HG02943 (cell line): ENCODE measurements at regions not wholly inside any gene's neighbourhood (a gene's known extent, or its start where the extent isn't known, plus 50 kb on each side); places are given as distances from the start of the nearest gene placed in this dataset.

ENCODE experiments used
- ATAC-seq: cut with Tn5 transposase; IDR thresholded peaks from one replicate; pipeline ENCODE4 v1.9.1; 2021; ENCODE audit warnings: mild to moderate bottlenecking, low read depth, moderate library complexity; ENCODE audit not compliant: unreplicated experiment

DNA sequence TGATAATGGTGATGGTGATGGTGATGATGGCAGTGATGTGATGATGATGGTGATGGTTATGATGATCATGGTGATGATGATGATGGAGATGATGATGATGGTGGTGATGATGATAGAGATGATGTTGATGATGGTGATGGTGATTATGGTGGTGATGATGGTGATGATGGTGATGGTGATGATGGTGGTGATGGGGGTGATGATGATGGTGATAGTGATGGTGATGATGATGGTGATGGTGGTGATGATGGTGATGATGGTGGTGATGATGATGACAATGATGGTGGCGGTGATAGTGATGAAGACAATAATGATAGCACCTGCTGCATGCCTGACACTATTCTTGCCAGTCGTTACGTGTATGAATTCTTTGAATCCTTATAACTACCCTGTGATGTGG is 317.9 kb upstream of the AJAP1 start:
- ATAC-seq, result no peak

DNA sequence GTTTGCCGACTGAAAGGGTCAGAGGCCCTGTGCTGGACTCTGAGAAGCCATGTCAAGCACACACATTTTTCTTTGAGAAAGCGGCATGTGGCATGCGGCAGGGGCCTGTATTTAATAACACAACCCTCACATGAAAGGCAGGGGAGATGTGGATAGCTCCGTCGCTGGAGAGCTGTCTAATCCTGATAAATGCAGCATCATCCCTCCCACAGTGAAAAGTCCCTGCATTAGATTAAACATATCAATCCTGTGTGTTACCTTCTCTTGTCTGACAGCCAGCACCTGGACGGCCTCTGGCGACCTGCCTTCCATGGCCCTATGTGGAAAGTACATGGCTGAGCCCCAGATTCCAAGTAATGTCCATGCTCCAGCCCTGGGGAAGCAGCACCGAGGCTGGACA is 313.0 kb upstream of the AJAP1 start:
- no peak for ATAC-seq

DNA sequence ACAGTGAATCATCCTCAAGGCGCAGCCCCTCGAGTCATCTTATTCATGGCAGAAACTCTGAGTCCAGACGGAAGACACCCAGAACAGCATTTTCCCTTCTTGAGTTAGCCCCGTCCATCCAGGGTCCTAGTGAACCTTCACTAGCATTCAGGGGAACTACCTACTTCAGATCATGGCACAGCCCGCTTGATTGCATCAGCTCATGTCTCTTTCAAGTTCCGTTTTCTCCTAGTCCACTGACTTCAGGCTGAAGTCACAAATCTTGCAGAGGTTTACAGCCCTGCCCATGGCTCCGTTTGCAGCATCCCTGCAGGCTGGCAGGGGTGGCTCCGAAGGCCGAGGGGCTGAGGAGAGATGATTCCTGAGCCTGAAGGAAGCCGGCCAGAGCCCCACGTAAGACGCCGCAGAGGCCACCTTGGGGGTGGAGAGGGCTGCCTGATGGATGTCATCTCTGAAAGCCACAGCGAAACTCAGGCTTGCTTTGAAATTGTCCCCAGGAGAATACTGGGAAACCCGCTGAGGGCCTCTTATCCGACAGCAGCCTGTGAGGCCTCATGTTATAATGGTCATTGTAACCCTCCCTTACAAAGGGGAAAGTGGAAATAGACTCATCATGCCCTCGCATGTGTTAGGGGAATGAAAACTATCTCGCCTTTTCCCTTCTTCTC is 310.2 kb upstream of the AJAP1 start:
- no peak for ATAC-seq

DNA sequence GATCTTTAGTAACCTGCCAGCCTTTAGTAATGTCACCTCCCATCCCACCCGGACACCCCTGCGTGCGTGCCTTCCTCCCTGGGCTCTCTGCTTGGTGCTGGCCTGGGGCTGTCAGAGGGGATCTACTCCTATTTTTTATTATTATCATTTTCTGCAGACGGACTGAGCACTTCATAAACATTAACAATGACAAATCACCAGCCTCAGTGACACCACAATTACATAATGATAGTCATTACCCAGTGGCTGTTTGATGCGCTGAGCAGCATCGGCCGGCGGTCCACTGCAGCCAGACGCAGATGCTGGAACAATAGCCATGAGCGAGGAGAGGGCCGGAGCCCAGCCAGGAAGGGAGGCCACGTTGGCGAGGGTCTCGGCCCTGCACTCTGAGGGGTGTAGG is 309.3 kb upstream of the AJAP1 start:
- no peak for ATAC-seq

DNA sequence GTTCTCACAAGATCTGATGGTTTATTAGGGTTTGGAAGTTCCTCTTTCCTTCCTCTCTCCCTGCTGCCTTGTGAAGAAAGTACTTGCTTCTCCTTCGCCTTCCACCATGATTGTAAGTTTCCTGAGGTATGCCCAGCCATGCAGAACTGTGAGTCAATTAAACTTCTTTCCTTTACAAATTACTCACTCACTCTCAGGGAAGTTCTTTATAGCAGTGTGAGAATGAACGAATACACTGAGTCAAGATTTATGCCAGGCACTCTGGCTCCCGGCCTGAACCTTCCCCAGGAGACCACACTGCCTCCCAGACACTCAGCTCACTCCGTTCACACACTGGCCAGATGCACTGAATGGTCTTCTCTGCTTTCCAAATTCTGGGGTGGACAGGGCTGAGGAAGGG is 308.3 kb upstream of the AJAP1 start:
- ATAC-seq, result no peak

DNA sequence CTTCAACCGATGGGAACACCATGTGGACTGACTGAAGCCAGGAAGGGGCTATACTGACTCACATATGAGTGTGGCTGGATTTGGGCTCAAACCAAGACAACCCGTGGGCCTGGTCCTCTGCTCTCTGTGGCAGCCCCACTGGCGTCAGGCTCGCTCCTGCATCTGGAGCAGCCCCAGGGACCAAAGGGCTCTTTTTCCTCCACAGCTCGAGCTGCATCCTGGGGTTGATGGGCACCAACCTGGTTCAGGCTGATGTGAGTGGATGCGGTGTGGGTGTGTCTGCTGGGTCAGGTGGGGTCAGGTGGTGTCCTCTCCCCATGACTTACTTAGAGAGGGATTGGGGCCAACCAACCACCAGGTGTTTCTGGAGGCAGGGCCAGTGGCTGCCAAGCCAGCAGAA is 303.0 kb upstream of the AJAP1 start:
- ATAC-seq, result no peak

DNA sequence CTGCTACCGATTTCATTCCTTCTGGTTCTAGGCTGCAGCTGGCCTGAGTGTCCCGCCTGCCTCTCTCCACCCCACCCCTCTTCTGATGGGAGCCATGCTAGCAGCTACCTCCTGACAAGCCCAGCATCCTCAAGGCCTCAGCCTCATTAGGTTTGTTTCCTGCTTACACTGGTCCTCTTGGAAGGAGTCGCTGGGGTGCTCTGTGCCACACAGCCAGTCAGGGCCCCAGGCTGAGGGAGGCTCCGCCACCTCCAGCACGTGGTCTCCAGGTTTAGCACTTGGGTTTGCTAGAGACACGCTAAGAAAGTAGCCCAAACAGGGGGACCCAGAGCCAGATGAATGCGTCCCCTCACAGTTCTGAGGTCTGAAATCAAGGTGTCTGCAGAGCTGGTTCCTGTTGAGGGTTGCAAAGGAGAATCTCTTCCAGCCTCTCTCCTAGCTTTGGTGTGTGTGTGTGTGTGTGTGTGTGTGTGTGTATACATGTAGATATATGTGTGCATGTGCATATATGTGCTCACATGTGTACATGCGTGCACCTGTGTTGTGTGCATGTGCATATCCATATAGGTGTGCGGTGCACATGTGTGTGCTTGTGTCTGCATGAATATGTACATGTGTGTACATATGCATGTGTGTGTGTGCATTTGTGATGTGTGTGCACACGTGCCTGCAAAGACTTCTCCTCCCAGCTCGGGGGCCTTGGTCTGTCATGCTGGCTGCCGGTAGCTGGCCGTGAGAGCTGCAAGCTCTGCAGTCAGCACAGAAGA is 301.1 kb upstream of the AJAP1 start:
- ATAC-seq, result no peak

DNA sequence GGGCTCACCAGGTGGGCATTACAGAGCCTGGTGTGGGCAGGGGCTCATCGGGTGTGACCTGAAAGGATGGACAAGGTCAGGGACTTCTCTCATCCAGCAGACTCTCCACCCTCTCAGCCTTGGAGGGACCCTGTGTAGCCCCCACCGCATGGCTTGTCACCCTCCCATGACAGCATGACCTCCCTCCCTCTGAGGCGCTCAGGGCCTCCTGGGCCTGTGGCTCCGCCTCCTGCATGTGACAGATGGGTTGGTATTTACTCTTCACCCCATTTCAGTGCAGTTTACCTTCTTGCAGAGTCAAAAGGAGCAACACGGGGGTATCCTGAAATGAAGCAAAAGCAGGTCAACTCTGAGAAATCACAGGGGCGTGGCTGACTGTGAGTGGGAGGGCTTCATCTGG is 298.6 kb upstream of the AJAP1 start:
- no peak for ATAC-seq

DNA sequence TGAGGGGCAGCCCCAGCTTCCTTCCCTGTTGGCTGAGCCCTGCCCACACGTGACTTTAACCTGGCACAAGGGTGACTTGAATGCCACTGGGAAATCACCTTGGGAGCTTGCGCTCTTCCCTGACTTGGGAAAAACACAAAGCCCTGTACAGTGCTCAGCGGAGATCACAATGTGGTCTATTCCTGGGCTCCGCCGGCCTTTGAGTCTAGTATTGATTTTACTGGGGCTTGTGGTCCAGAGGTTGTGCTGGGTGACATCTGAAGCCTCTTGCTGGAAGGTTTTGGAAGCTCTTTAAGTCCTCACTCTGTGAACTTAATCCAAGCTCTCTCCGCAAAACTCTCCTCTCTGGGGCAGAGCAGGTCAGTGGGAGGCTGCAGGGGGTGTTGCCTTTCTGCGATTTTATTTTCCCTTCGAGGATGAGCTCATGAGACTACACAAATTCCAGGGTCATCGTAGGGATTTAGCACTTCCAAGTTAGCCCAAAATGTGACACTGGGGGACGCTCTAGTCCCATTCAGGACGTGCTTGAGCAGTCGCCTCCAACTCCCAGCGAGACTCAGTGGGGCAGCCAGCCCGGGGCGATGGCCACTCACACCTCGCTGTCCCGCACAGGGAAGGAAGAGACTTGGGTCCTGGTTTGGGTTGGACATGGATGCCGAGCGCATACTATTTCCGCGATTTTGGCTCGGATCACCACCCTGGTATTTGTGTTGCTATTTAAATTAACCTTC is 291.9 kb upstream of the AJAP1 start:
- no peak for ATAC-seq

DNA sequence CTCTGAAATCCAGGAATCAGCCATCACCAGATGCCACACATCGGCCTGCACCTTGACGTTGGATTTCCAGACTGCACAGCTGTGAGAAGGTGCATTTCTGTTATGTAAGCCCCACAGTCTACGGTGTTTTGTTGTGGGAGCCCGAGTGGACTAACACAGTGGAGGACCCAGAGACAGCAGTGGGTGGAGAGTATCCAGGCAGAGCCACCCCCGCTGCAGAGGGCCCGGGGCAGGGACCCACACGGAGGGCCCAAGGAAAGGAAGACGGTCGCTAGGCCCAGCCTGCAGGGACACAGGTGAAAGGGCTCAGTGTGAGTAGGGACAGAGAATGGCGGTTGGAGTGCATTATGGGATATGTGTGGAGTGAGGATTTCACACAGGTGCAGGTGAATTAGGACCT is 288.3 kb upstream of the AJAP1 start:
- ATAC-seq, result no peak

DNA sequence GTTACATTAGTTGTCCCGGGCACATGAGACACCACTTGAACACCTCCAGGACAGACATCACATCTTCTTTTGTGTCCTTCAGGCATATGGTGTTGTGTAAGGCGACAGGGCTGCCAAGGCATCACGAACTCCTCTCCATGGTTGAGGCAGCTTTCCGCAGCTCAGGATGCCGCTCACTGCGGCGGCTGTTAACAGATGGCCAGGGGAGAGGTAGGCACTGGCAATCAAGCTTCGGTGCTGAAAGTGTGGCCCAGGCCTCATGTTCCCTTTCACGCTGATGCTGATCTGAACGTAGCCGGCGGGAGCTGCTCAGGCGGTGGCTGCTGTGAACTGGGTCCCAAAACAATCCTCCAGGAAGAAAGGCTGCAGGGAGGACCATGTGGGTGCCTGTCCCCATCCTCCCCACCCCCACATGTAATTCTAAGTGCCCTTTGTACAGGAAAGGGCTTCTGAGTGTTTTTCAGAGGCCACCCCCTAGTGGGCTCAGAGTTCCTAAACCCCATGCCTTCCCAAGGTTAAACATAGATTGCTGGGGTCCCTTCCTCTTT is 287.1 kb upstream of the AJAP1 start:
- no peak for ATAC-seq

DNA sequence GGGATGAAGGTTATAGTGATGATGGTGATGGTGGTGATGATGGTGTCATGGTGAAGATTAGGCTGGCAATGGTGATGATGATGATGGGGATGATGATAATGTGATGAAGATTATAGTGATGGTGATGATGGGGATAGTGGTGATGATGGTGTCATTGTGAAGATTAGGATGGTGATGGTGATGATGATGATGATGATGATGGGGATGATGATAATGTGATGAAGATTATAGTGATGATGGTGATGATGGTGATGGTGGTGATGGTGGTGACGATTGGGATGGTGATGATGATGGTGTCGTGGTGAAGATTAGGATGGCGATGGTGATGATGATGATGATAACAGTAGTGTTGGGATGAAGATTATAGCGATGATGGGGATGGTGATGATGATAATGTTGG is 285.1 kb upstream of the AJAP1 start:
- no peak for ATAC-seq

DNA sequence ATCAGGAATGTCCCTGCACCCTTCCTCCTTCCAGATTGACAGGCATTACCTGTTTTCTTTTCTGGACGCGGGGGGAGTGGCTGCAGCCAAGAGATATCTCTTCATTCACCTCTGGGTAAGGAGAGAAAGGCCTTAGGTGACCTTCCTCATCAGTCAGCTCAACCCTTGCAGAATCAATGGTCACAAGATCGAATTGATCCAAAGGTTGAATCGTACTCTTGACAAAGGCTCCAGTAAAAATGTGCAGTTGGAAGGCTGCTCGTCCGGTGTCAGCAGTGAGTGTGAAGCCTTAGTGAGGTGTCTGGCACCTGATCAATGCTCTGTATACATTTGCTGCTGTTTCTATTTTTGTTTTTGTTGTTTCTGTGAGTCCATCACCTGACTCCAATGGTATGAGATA is 282.6 kb upstream of the AJAP1 start:
- no peak for ATAC-seq

DNA sequence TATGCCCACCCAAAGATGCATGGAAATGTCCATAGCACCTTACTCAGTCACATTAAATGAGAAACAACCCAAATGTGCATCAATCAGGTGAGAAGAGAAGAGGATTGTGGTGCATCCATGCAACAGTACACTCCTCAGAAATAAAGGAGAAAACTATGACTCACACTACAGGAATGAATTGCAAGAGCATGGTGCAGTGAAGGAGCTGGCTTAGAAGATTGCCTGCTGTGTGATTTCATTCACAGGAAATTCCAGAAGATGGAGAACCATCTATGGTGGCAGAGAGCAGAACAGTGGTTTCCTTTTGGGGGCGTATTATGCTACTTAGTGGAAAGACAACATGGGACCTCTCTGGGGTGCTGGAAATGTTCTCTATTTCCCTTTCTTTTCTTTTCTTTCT is 278.6 kb upstream of the AJAP1 start:
- no peak for ATAC-seq

DNA sequence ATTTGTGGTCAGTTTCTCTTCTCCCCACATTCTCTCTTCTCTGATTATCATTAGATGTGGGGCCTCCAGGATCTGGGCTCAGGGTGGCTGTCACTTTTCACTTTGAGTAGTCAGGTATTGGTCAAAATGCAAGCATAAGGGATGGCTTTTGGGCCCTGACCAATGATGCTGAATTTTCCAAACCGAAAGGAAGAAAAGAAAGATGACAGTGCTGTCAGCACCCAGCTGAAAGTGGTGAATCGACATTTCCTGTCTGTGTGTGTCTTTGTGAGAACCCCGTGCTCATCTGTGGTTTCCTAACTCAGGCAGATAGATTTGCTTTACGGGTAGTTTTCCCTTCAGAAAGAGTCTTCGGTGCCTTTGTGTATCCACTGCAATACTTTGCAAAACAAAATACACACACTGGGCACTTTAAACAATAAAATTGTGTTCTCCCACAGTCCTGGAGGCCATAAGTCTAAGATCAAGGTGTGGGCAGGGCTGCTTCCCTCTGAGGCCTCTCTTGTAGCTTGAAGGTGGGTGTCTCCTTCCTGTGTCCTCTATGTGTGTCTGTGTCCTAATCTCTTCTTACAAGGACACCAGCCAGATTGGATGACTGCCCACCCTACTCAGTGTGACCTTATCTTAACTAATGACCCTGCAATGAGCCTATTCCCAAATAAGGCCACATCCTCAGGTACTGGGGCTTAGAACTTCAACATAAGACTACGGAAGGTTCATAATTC is 274.8 kb upstream of the AJAP1 start:
- ATAC-seq, result no peak

DNA sequence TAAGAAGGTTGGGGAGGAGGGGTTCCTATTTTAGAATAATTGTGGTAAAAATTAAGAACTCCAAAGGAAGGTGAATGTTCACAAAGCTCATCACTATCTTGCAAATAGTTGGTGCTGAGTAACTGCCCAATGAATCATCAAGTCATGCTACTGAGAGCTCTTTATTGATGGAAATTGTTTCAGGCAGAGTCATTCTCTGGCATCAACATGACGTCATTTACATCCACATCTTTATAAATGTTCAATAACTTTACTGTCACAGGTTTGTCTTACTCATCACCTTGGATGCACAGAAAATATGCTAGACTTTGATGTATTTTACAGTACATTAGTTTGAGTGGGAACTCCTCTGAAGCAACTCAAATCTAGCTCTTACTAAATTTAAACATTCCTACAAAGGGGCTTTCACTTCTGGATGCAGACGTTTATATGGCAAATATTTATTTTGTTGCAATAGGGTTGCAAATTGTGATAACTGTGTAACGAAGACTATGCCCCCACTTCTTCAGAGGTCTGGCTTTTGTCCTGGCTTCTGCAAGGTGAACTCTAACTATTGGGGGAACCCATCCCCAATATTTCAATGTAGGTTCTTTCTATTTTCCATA is 273.7 kb upstream of the AJAP1 start:
- ATAC-seq, result no peak

DNA sequence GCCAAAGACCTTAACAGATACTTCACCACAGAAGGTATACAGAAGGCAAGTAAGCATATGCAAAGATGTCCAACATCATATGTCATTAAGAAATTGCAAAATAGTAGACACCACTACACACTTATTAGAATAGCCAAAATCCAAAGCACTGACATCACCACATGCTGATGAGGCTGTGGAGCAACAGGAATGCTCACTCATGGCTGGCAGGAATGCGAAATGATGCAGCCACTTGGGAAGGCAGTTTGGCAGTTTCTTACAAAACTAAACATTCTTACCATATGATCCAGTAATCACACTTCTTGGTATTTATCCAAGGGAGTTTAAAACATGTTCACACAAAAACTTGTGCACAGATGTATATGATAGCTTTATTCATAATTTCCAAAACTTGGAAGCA is 261.2 kb upstream of the AJAP1 start:
- ATAC-seq, result no peak

DNA sequence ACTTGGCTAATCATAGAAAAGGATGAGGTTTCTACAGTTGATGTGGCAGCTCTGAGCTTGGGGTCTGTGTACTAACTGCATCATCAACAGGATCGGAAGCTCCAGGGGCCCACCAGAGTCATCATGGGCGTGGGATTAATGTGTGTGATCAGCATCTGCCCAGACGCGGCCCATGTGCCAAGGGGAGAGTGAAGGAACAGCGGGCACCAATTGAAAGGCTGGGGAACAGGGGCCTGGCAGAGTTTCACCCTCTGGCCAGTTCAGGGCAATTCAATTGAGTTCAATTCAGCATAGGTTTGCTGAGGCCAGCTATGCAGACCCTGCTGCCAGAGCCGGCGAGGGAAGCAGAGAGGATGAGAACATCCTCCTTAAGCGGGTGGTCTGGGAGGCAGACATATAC is 260.0 kb upstream of the AJAP1 start:
- ATAC-seq, result no peak

DNA sequence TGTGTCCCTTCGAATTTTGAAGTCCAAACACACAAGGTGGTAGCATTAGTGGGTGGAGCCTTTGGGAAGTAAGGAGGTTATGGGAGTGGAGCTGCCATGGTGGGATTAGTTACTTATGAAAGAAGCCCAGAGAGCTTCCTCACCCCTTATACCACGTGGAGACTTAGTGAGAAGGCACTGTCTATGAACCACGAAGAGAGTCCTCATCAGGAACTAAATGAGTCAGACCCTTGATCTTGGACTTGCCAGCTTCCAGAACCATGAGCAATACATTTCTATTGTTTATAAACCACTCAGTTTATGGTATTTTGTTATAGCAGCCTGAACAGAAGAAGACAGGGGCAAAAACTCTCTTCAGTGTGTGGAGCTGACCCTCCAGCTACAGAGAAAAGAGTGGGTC is 259.3 kb upstream of the AJAP1 start:
- no peak for ATAC-seq

DNA sequence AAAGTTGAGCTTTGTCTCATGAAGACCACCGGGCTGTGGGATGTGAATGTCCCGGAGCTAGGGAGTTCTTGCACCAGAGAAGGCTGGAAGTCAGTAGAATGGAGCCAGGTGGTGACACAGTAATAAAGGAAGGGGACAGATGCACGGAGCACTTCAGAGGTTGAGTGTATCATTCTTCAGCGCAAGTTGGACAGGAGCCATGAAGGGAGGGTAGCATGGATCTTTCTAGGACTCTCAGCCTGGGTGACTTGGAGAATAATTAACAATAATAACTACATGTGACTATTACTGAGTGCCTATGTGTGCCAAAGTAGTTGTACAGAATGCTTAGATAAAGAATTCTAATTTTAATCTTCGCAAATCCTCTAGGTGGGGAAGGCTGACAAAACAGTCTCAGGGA is 258.7 kb upstream of the AJAP1 start:
- ATAC-seq, result no peak
